C4-2B (cell line): ENCODE measurements at regions not wholly inside any gene's neighbourhood (a gene's known extent, or its start where the extent isn't known, plus 50 kb on each side); places are given as distances from the start of the nearest gene placed in this dataset.

Experiments used
- CTCF ChIP-seq: fragments of 450-650 bp; conservative IDR thresholded peaks from 2 replicates; pipeline ENCODE4 v1.5.1; 2017; ENCODE audit warnings: mild to moderate bottlenecking
- ZFX ChIP-seq: fragments of 450-650 bp; IDR thresholded peaks from 2 replicates; pipeline ENCODE4 v1.6.1; 2017

GRCh38 chr11:22089609-22090008, 103.3 kb upstream of the ANO5 start:
- TF ChIP-seq CTCF (no peak), ZFX (no peak)
